ENCODE measurements at regions not wholly inside any gene's neighbourhood (a gene's known extent, or its start where the extent isn't known, plus 50 kb on each side); places are given as distances from the start of the nearest gene placed in this dataset.

GRCh38 chr9:120151149-120151548 is 428.8 kb downstream of the CDK5RAP2 start:
- Histone ChIP-seq H3K9me3 (ENCODE audit: control insufficient read depth in 2 of 2, low read length in 2 of 2) (peaks cover 6 to 10% of the 10 kb centered on the region in 2 donors), H3K4me1 (ENCODE audit: control insufficient read depth, insufficient read depth, low read length) (no peaks in the 10 kb centered on the region), H3K27ac (ENCODE audit: low read length) (no peak overlapping the region), H3K9ac (ENCODE audit: low read length in 2 of 2) (no peak overlapping the region), H3K4me3 (ENCODE audit: low read length in 2 of 2) (no peak overlapping the region), H3K36me3 (ENCODE audit: control insufficient read depth in 2 of 2, insufficient read depth in 2 of 2, low read length in 2 of 2) (no peaks in the 10 kb centered on the region), H3K27me3 (ENCODE audit: control insufficient read depth in 1 of 2, insufficient read depth in 2 of 2, low read length in 2 of 2) (no peaks in the 10 kb centered on the region)

- Histone ChIP-seq H3K9me3 (ENCODE audit: control insufficient read depth in 2 of 2, low read length in 2 of 2) (no peaks in the 10 kb centered on the region), H3K27ac (ENCODE audit: low read length) (no peak overlapping the region), H3K4me3 (ENCODE audit: low read length in 2 of 2) (no peak overlapping the region), H3K9ac (ENCODE audit: low read length in 2 of 2) (no peak overlapping the region), H3K27me3 (ENCODE audit: control insufficient read depth in 1 of 2, insufficient read depth in 2 of 2, low read length in 2 of 2) (no peaks in the 10 kb centered on the region), H3K4me1 (ENCODE audit: control insufficient read depth, insufficient read depth, low read length) (no peaks in the 10 kb centered on the region), H3K36me3 (ENCODE audit: control insufficient read depth in 2 of 2, insufficient read depth in 2 of 2, low read length in 2 of 2) (no peaks in the 10 kb centered on the region)
These were observed 441.0 kb downstream of the CDK5RAP2 start for GRCh38 chr9:120138955-120139354.

- no peak overlapping the region for H3K4me3 ChIP-seq (ENCODE audit: low read length in 2 of 2)
- H3K4me1 ChIP-seq (ENCODE audit: control insufficient read depth, insufficient read depth, low read length), result no peaks in the 10 kb centered on the region
- no peaks in the 10 kb centered on the region for H3K9me3 ChIP-seq (ENCODE audit: control insufficient read depth in 2 of 2, low read length in 2 of 2)
- H3K27me3 ChIP-seq (ENCODE audit: control insufficient read depth in 1 of 2, insufficient read depth in 2 of 2, low read length in 2 of 2), result no peaks in the 10 kb centered on the region
- no peak overlapping the region for H3K9ac ChIP-seq (ENCODE audit: low read length in 2 of 2)
- H3K36me3 ChIP-seq (ENCODE audit: control insufficient read depth in 2 of 2, insufficient read depth in 2 of 2, low read length in 2 of 2), result no peaks in the 10 kb centered on the region
- H3K27ac ChIP-seq (ENCODE audit: low read length), result no peak overlapping the region
These were observed 442.7 kb downstream of the CDK5RAP2 start for GRCh38 chr9:120137186-120137840.

GRCh38 chr9:120136696-120137095 is 443.3 kb downstream of the CDK5RAP2 start:
- Histone ChIP-seq H3K27ac (ENCODE audit: low read length) (no peak overlapping the region), H3K4me3 (ENCODE audit: low read length in 2 of 2) (no peak overlapping the region), H3K9ac (ENCODE audit: low read length in 2 of 2) (no peak overlapping the region), H3K4me1 (ENCODE audit: control insufficient read depth, insufficient read depth, low read length) (no peaks in the 10 kb centered on the region), H3K9me3 (ENCODE audit: control insufficient read depth in 2 of 2, low read length in 2 of 2) (no peaks in the 10 kb centered on the region), H3K36me3 (ENCODE audit: control insufficient read depth in 2 of 2, insufficient read depth in 2 of 2, low read length in 2 of 2) (no peaks in the 10 kb centered on the region), H3K27me3 (ENCODE audit: control insufficient read depth in 1 of 2, insufficient read depth in 2 of 2, low read length in 2 of 2) (no peaks in the 10 kb centered on the region)

GRCh38 chr9:120117081-120117480 is 462.9 kb downstream of the CDK5RAP2 start:
- Histone ChIP-seq H3K27me3 (ENCODE audit: control insufficient read depth in 1 of 2, insufficient read depth in 2 of 2, low read length in 2 of 2) (no peaks in the 10 kb centered on the region), H3K4me1 (ENCODE audit: control insufficient read depth, insufficient read depth, low read length) (no peaks in the 10 kb centered on the region), H3K9ac (ENCODE audit: low read length in 2 of 2) (no peak overlapping the region), H3K9me3 (ENCODE audit: control insufficient read depth in 2 of 2, low read length in 2 of 2) (no peaks in the 10 kb centered on the region), H3K36me3 (ENCODE audit: control insufficient read depth in 2 of 2, insufficient read depth in 2 of 2, low read length in 2 of 2) (no peaks in the 10 kb centered on the region), H3K4me3 (ENCODE audit: low read length in 2 of 2) (no peak overlapping the region), H3K27ac (ENCODE audit: low read length) (no peak overlapping the region)

- Histone ChIP-seq H3K27me3 (ENCODE audit: control insufficient read depth in 1 of 2, insufficient read depth in 2 of 2, low read length in 2 of 2) (peaks cover 0 to 2% of the 10 kb centered on the region in 2 donors), H3K36me3 (ENCODE audit: control insufficient read depth in 2 of 2, insufficient read depth in 2 of 2, low read length in 2 of 2) (no peaks in the 10 kb centered on the region), H3K4me3 (ENCODE audit: low read length in 2 of 2) (no peak overlapping the region)
These were observed 469.4 kb downstream of the CDK5RAP2 start for GRCh38 chr9:120110520-120110919.

GRCh38 chr9:120109242-120109641 is 470.7 kb downstream of the CDK5RAP2 start:
- Histone ChIP-seq H3K36me3 (ENCODE audit: control insufficient read depth in 2 of 2, insufficient read depth in 2 of 2, low read length in 2 of 2) (no peaks in the 10 kb centered on the region), H3K27ac (ENCODE audit: low read length) (no peak overlapping the region), H3K27me3 (ENCODE audit: control insufficient read depth in 1 of 2, insufficient read depth in 2 of 2, low read length in 2 of 2) (peaks cover 0 to 2% of the 10 kb centered on the region in 2 donors), H3K9me3 (ENCODE audit: control insufficient read depth in 2 of 2, low read length in 2 of 2) (peaks cover 0 to 3% of the 10 kb centered on the region in 2 donors), H3K4me1 (ENCODE audit: control insufficient read depth, insufficient read depth, low read length) (no peaks in the 10 kb centered on the region), H3K9ac (ENCODE audit: low read length in 2 of 2) (no peak overlapping the region), H3K4me3 (ENCODE audit: low read length in 2 of 2) (no peak overlapping the region)

More at GRCh38 chr9:120110520-120110919, 469.4 kb downstream of the CDK5RAP2 start:
- Histone ChIP-seq H3K27ac (ENCODE audit: low read length) (no peak overlapping the region), H3K4me1 (ENCODE audit: control insufficient read depth, insufficient read depth, low read length) (no peaks in the 10 kb centered on the region), H3K9me3 (ENCODE audit: control insufficient read depth in 2 of 2, low read length in 2 of 2) (peaks cover 0 to 3% of the 10 kb centered on the region in 2 donors), H3K9ac (ENCODE audit: low read length in 2 of 2) (no peak overlapping the region)

- H3K9me3 ChIP-seq (ENCODE audit: control insufficient read depth in 2 of 2, low read length in 2 of 2), result peaks cover 0 to 3% of the 10 kb centered on the region in 2 donors
- no peak overlapping the region for H3K27ac ChIP-seq (ENCODE audit: low read length)
- H3K9ac ChIP-seq (ENCODE audit: low read length in 2 of 2), result no peak overlapping the region
- no peaks in the 10 kb centered on the region for H3K4me1 ChIP-seq (ENCODE audit: control insufficient read depth, insufficient read depth, low read length)
- no peak overlapping the region for H3K4me3 ChIP-seq (ENCODE audit: low read length in 2 of 2)
- H3K36me3 ChIP-seq (ENCODE audit: control insufficient read depth in 2 of 2, insufficient read depth in 2 of 2, low read length in 2 of 2), result no peaks in the 10 kb centered on the region
- peaks cover 0 to 2% of the 10 kb centered on the region in 2 donors for H3K27me3 ChIP-seq (ENCODE audit: control insufficient read depth in 1 of 2, insufficient read depth in 2 of 2, low read length in 2 of 2)
These were observed 472.8 kb downstream of the CDK5RAP2 start for GRCh38 chr9:120107138-120107537.

GRCh38 chr9:120104771-120105170 is 475.2 kb downstream of the CDK5RAP2 start:
- Histone ChIP-seq H3K36me3 (ENCODE audit: control insufficient read depth in 2 of 2, insufficient read depth in 2 of 2, low read length in 2 of 2) (no peaks in the 10 kb centered on the region), H3K9me3 (ENCODE audit: control insufficient read depth in 2 of 2, low read length in 2 of 2) (no peaks in the 10 kb centered on the region), H3K27ac (ENCODE audit: low read length) (no peak overlapping the region), H3K9ac (ENCODE audit: low read length in 2 of 2) (no peak overlapping the region), H3K4me1 (ENCODE audit: control insufficient read depth, insufficient read depth, low read length) (no peaks in the 10 kb centered on the region), H3K27me3 (ENCODE audit: control insufficient read depth in 1 of 2, insufficient read depth in 2 of 2, low read length in 2 of 2) (peaks cover 0 to 2% of the 10 kb centered on the region in 2 donors), H3K4me3 (ENCODE audit: low read length in 2 of 2) (no peak overlapping the region)

- Histone ChIP-seq H3K4me1 (ENCODE audit: control insufficient read depth, insufficient read depth, low read length) (no peaks in the 10 kb centered on the region), H3K36me3 (ENCODE audit: control insufficient read depth in 2 of 2, insufficient read depth in 2 of 2, low read length in 2 of 2) (no peaks in the 10 kb centered on the region), H3K27ac (ENCODE audit: low read length) (no peak overlapping the region), H3K27me3 (ENCODE audit: control insufficient read depth in 1 of 2, insufficient read depth in 2 of 2, low read length in 2 of 2) (no peaks in the 10 kb centered on the region), H3K4me3 (ENCODE audit: low read length in 2 of 2) (no peak overlapping the region), H3K9me3 (ENCODE audit: control insufficient read depth in 2 of 2, low read length in 2 of 2) (no peaks in the 10 kb centered on the region), H3K9ac (ENCODE audit: low read length in 2 of 2) (no peak overlapping the region)
These were observed 479.4 kb downstream of the CDK5RAP2 start for GRCh38 chr9:120100595-120100994.

GRCh38 chr9:120099065-120099464 is 480.9 kb downstream of the CDK5RAP2 start:
- Histone ChIP-seq H3K9ac (ENCODE audit: low read length in 2 of 2) (no peak overlapping the region), H3K4me3 (ENCODE audit: low read length in 2 of 2) (no peak overlapping the region), H3K27me3 (ENCODE audit: control insufficient read depth in 1 of 2, insufficient read depth in 2 of 2, low read length in 2 of 2) (no peaks in the 10 kb centered on the region), H3K9me3 (ENCODE audit: control insufficient read depth in 2 of 2, low read length in 2 of 2) (no peaks in the 10 kb centered on the region), H3K27ac (ENCODE audit: low read length) (no peak overlapping the region), H3K36me3 (ENCODE audit: control insufficient read depth in 2 of 2, insufficient read depth in 2 of 2, low read length in 2 of 2) (no peaks in the 10 kb centered on the region), H3K4me1 (ENCODE audit: control insufficient read depth, insufficient read depth, low read length) (no peaks in the 10 kb centered on the region)

All from stomach smooth muscle (tissue), 2 donors.